A549 (cell line): ENCODE measurements at regions not wholly inside any gene's neighbourhood (a gene's known extent, or its start where the extent isn't known, plus 50 kb on each side); places are given as distances from the start of the nearest gene placed in this dataset.
"Not testable (repeated sequence)": the region's sequence is repeated elsewhere in the genome, so short reads cannot be mapped to it uniquely, and the experiment has no call there.

ENCODE experiments used
- ATAC-seq, 2 experiments: fragments of 200-7000 bp in 1 of 2; fragments of >200 bp in 1 of 2; cut with Nextera tagmentation in 1 of 2; cut with Tn5 transposase in 1 of 2; 3 replicates each; pipeline versions ENCODE4 v1.8.0 to v1.9.1; 2018 to 2020; ENCODE audit warnings: mild to moderate bottlenecking in 1 of 2, moderate library complexity in 1 of 2
- CTCF ChIA-PET: fragments of 300-600 bp; sonication (Branson Sonifier 250); formaldehyde crosslinking; extraction: SDS; loops from one replicate; lab custom pipeline; 2021; ENCODE audit warnings: antibody characterized with exemption, inconsistent platforms; lab: Yijun Ruan, JAX
- POLR2A ChIA-PET: fragments of 350-600 bp; formaldehyde crosslinking; extraction: SDS; loops from one replicate; lab custom pipeline; 2021; ENCODE audit warnings: antibody characterized with exemption, inconsistent platforms; lab: Yijun Ruan, JAX
- DNase-seq, 2 experiments: peaks; one replicate each; pipeline versions ENCODE4 v3.0.0 to v3.0.0-alpha.2; 2011 to 2016; ENCODE audit warnings: low read depth in 1 of 2, low spot score in 1 of 2
- FAIRE-seq: peaks from 2 replicates; lab custom pipeline; 2011; peaks lifted over from hg19 to GRCh38; lab: Jason Lieb, UNC
- H3K27ac ChIP-seq, 2 experiments: fragments of >200 bp; sonication (Bioruptor Twin); formaldehyde crosslinking; 3 replicates each; pipeline ENCODE4 v1.5.1; 2016 to 2017
- H3K4me1 ChIP-seq: fragments of >200 bp; sonication (Bioruptor Twin); formaldehyde crosslinking; 3 replicates; pipeline ENCODE4 v1.6.1; 2016
- H3K4me2 ChIP-seq: fragments of >200 bp; sonication (Bioruptor Twin); formaldehyde crosslinking; 3 replicates; pipeline ENCODE4 v1.6.1; 2016
- H3K4me3 ChIP-seq: fragments of >200 bp; sonication (Bioruptor Twin); formaldehyde crosslinking; 3 replicates; pipeline ENCODE4 v1.5.1; 2016
- H3K9me3 ChIP-seq: fragments of >200 bp; sonication (Bioruptor Twin); formaldehyde crosslinking; 3 replicates; pipeline ENCODE4 v1.6.1; 2016
- CBX8 ChIP-seq: fragments of 200-600 bp; sonication (generic); IDR thresholded peaks from 2 replicates; pipeline ENCODE4 v1.6.1; 2016
- EHF ChIP-seq: fragments of 250-450 bp; sonication (Bioruptor Pico); IDR thresholded peaks from 2 replicates; pipeline ENCODE4 v1.5.0; 2020; ENCODE audit warnings: mild to moderate bottlenecking
- EHMT2 ChIP-seq: fragments of 200-600 bp; sonication (generic); IDR thresholded peaks from 2 replicates; pipeline ENCODE4 v1.6.1; 2016; ENCODE audit warnings: antibody characterized with exemption, low read depth, mild to moderate bottlenecking, moderate library complexity
- FOSL2 ChIP-seq, 2 experiments: fragments of 450-650 bp in 1 of 2; fragments of >200 bp in 1 of 2; sonication (Bioruptor Twin) in 1 of 2; formaldehyde crosslinking; IDR thresholded peaks; 2 replicates each; pipeline versions ENCODE4 v1.5.0 to v1.6.1; 2016 to 2020; ENCODE audit warnings: mild to moderate bottlenecking in 1 of 2, moderate library complexity in 1 of 2
- HDAC2 ChIP-seq: fragments of 200-600 bp; sonication (generic); IDR thresholded peaks from 2 replicates; pipeline ENCODE4 v1.6.1; 2016
- HEYL ChIP-seq: fragments of 250-450 bp; sonication (Bioruptor Pico); IDR thresholded peaks from 2 replicates; pipeline ENCODE4 v1.8.0; 2021; ENCODE audit warnings: mild to moderate bottlenecking, moderate library complexity
- HMGXB4 ChIP-seq: fragments of 250-450 bp; sonication (Bioruptor Pico); IDR thresholded peaks from 2 replicates; pipeline ENCODE4 v1.5.0; 2021; ENCODE audit warnings: mild to moderate bottlenecking, moderate library complexity, borderline replicate concordance
- HOXA7 ChIP-seq: fragments of 250-450 bp; sonication (Bioruptor Pico); IDR thresholded peaks from 2 replicates; pipeline ENCODE4 v1.5.0; 2020; ENCODE audit warnings: mild to moderate bottlenecking, moderate library complexity
- JUNB ChIP-seq: fragments of >200 bp; sonication (Bioruptor Twin); formaldehyde crosslinking; IDR thresholded peaks from 2 replicates; pipeline ENCODE4 v1.6.1; 2016
- KDM1A ChIP-seq: fragments of 200-600 bp; sonication (generic); IDR thresholded peaks from 2 replicates; pipeline ENCODE4 v1.6.1; 2016; ENCODE audit warnings: low read depth, mild to moderate bottlenecking
- MAFK ChIP-seq: fragments of 450-650 bp; IDR thresholded peaks from 2 replicates; pipeline ENCODE4 v1.6.1; 2014; ENCODE audit not compliant: partially characterized antibody
- MAX ChIP-seq: IDR thresholded peaks from 2 replicates; pipeline ENCODE4 v1.6.1; 2012
- NFE2L2 ChIP-seq: fragments of 150-350 bp; conservative IDR thresholded peaks from 2 replicates; pipeline ENCODE4 v1.6.1; 2014; ENCODE audit warnings: low read length
- NPAS2 ChIP-seq: fragments of 250-450 bp; sonication (Bioruptor Pico); IDR thresholded peaks from 2 replicates; pipeline ENCODE4 v1.8.0; 2022; ENCODE audit warnings: mild to moderate bottlenecking, moderate library complexity, borderline replicate concordance
- NR3C1 ChIP-seq: fragments of >200 bp; sonication (Bioruptor Twin); formaldehyde crosslinking; IDR thresholded peaks from 3 replicates; pipeline ENCODE4 v1.6.1; 2017
- RAD21 ChIP-seq, 2 experiments: fragments of >200 bp in 1 of 2; sonication (Bioruptor Twin) in 1 of 2; formaldehyde crosslinking in 1 of 2; IDR thresholded peaks in 1 of 2; conservative IDR thresholded peaks in 1 of 2; 2 replicates in 1 of 2; 3 replicates in 1 of 2; pipeline ENCODE4 v1.6.1; 2012 to 2018; ENCODE audit warnings: inconsistent platforms in 1 of 2
- RFX5 ChIP-seq: fragments of 450-650 bp; IDR thresholded peaks from 2 replicates; pipeline ENCODE4 v1.7.1; 2014; ENCODE audit warnings: antibody characterized with exemption, mild to moderate bottlenecking, moderate library complexity
- RNF2 ChIP-seq: fragments of 200-600 bp; sonication (generic); IDR thresholded peaks from 2 replicates; pipeline ENCODE4 v1.6.1; 2016; ENCODE audit warnings: low read depth, mild to moderate bottlenecking, antibody characterized with exemption, moderate library complexity, borderline replicate concordance
- SREBF2 ChIP-seq: fragments of 450-650 bp; IDR thresholded peaks from 2 replicates; pipeline ENCODE4 v1.6.1; 2014; ENCODE audit warnings: mild to moderate bottlenecking, moderate library complexity
- ZC3H11A ChIP-seq: fragments of 450-650 bp; IDR thresholded peaks from 2 replicates; pipeline ENCODE4 v1.6.1; 2014; ENCODE audit warnings: antibody characterized with exemption, mild to moderate bottlenecking
- ZSCAN20 ChIP-seq: fragments of 250-450 bp; sonication (Bioruptor Pico); IDR thresholded peaks from 2 replicates; pipeline ENCODE4 v1.8.0; 2022; ENCODE audit warnings: mild to moderate bottlenecking, moderate library complexity
- WGBS: methylation state at CpG from one replicate; pipeline ENCODE4 v1.1.6; 2017; ENCODE audit errors: missing lambda C conversion rate; 5-methylcytosine and 5-hydroxymethylcytosine counted together
- TF ChIP-seq, protein P1 (sequence below): fragments of 450-650 bp; IDR thresholded peaks from 2 replicates; pipeline ENCODE4 v1.6.1; 2014; ENCODE audit warnings: antibody characterized with exemption
- TF ChIP-seq, protein P2 (sequence below): fragments of 150-350 bp; IDR thresholded peaks from 2 replicates; pipeline ENCODE4 v1.6.1; 2014; ENCODE audit warnings: low read depth, mild to moderate bottlenecking, low read length
- TF ChIP-seq, protein P3 (sequence below): IDR thresholded peaks from 2 replicates; pipeline ENCODE4 v1.6.1; 2012

DNA sequence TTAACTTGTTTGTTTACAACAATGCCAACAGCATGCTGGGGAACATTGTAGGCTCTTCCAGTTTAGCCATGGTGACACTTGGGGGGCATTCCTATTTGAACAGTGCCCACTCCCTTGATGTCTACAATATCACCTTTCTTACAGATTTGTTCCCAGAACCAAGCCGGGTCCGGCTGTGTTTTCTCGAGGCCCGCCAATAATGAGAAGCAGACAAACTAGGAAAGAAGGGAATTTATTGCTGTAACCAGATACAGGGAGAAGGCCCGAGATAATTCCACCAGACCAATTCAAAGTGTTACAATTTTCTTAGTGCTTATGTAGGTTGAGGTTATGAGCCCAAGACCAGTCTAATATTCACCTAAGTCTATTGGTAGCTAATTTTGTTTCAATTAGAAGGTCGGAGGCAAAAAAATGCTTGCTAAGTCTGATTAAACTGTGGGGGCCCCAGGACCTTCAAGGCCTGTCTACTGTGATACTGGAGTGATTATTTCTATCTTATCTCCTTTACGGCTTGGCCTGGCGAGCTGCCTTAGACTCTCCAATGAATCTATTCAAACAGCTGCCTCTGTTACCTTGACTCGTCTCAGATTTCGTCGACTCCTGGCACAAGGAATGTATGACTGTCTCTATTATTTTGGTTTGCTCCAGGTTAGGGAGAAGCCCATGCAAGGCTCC is 59.1 kb upstream of the PSME4 start:
- 86% methylated on average over 11 of the region's 11 CpGs for WGBS
- no peak overlapping the region for H3K27ac ChIP-seq
- no peak for ATAC-seq

GRCh38 chr2:54025463-54026075 is 54.8 kb upstream of the PSME4 start:
- H3K4me1 ChIP-seq, POLR2A ChIA-PET, CTCF ChIA-PET, ATAC-seq, H3K4me3 ChIP-seq, H3K4me2 ChIP-seq, DNase-seq, FAIRE-seq, H3K27ac ChIP-seq: not testable (repeated sequence)
- peaks cover 11% of the 10 kb centered on the region; the same call in 2 of the 3 replicates for H3K9me3 ChIP-seq
- 80% methylated on average over 6 of the region's 6 CpGs for WGBS

More for the DNA sequence above, 59.1 kb upstream of the PSME4 start:
- H3K9me3 ChIP-seq = 0 out of 3 replicates have a peak, but pooled peaks cover 3% of the 10 kb centered on the region
- FAIRE-seq = no peak
- H3K4me3 ChIP-seq = no peak overlapping the region
- H3K4me2 ChIP-seq = no peak overlapping the region
- ChIA-PET CTCF (interaction anchor here (0.6 kb wide), 1 partner anchor 77 kb away, joined by 3 read pairs; no protein-coding TSS in a partner anchor), POLR2A (no interaction called here)
- no peaks in the 10 kb centered on the region for H3K4me1 ChIP-seq
- DNase-seq = no peak
- TF ChIP-seq NR3C1 = no peak
- TF ChIP-seq ZSCAN20 (CRISPR knock-in tag) = no peak
- TF ChIP-seq KDM1A = no peak
- TF ChIP-seq, protein P1, sequence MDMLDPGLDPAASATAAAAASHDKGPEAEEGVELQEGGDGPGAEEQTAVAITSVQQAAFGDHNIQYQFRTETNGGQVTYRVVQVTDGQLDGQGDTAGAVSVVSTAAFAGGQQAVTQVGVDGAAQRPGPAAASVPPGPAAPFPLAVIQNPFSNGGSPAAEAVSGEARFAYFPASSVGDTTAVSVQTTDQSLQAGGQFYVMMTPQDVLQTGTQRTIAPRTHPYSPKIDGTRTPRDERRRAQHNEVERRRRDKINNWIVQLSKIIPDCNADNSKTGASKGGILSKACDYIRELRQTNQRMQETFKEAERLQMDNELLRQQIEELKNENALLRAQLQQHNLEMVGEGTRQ = no peak
- TF ChIP-seq RFX5 = no peak
- TF ChIP-seq MAFK = no peak
- TF ChIP-seq HMGXB4 (CRISPR knock-in tag) = no peak
- no peak for TF ChIP-seq NPAS2
- TF ChIP-seq FOSL2 (IDR thresholded peaks at IDR 0.05) = no peak
- TF ChIP-seq FOSL2 (CRISPR knock-in tag; IDR thresholded peaks at IDR 0.05) = no peak
- no peak for TF ChIP-seq SREBF2

- CTCF ChIA-PET = interaction anchor here (0.5 kb wide), 1 partner anchor 9 kb away, joined by 3 read pairs; no protein-coding TSS in a partner anchor
- FAIRE-seq (no peak), DNase-seq (no peak), ATAC-seq (no peak)
- POLR2A ChIA-PET = no interaction called here
- no peaks in the 10 kb centered on the region for H3K4me1 ChIP-seq
- H3K4me2 ChIP-seq = no peak overlapping the region
- 92% methylated on average over 2 of the region's 2 CpGs for WGBS
- TF ChIP-seq EHF (CRISPR knock-in tag) (no peak), NFE2L2 (no peak), HEYL (CRISPR knock-in tag) (no peak), HOXA7 (CRISPR knock-in tag) (no peak), NPAS2 (no peak), CBX8 (no peak), HDAC2 (no peak), ZC3H11A (no peak), JUNB (no peak), MAX (no peak), RAD21 (conservative IDR thresholded peaks at IDR 0.05 in 1 of 2, IDR thresholded peaks at IDR 0.05 in 1 of 2) (no peak), RNF2 (no peak), EHMT2 (no peak)
- TF ChIP-seq, protein P2, sequence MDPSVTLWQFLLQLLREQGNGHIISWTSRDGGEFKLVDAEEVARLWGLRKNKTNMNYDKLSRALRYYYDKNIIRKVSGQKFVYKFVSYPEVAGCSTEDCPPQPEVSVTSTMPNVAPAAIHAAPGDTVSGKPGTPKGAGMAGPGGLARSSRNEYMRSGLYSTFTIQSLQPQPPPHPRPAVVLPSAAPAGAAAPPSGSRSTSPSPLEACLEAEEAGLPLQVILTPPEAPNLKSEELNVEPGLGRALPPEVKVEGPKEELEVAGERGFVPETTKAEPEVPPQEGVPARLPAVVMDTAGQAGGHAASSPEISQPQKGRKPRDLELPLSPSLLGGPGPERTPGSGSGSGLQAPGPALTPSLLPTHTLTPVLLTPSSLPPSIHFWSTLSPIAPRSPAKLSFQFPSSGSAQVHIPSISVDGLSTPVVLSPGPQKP = no peak
- TF ChIP-seq, protein P3, sequence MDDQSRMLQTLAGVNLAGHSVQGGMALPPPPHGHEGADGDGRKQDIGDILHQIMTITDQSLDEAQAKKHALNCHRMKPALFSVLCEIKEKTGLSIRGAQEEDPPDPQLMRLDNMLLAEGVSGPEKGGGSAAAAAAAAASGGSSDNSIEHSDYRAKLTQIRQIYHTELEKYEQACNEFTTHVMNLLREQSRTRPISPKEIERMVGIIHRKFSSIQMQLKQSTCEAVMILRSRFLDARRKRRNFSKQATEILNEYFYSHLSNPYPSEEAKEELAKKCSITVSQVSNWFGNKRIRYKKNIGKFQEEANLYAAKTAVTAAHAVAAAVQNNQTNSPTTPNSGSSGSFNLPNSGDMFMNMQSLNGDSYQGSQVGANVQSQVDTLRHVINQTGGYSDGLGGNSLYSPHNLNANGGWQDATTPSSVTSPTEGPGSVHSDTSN = no peak
- peaks cover 20% of the 10 kb centered on the region for H3K9me3 ChIP-seq
- H3K27ac ChIP-seq = no peak overlapping the region
- no peak overlapping the region for H3K4me3 ChIP-seq
Observed at GRCh38 chr2:54024576-54024975, 53.8 kb upstream of the PSME4 start.
